Psoas muscle (tissue), 7 donors: ENCODE measurements at regions not wholly inside any gene's neighbourhood (a gene's known extent, or its start where the extent isn't known, plus 50 kb on each side); places are given as distances from the start of the nearest gene placed in this dataset.
"Not testable (repeated sequence)": the region's sequence is repeated elsewhere in the genome, so short reads cannot be mapped to it uniquely, and the experiment has no call there.

Source experiments
- ATAC-seq, 4 donors: fragments of 200-7000 bp; cut with Tn5 transposase; one replicate each; pipeline ENCODE4 v1.9.1; 2020; ENCODE audit warnings: moderate library complexity in 3 of 4, mild to moderate bottlenecking in 2 of 4
- DNase-seq, 2 donors: peaks; one replicate each; pipeline ENCODE4 v3.0.0-alpha.2; 2020
- H3K27ac ChIP-seq: fragments of 200-600 bp; one replicate; pipeline ENCODE4 v1.8.0; 2022
- H3K27me3 ChIP-seq, 3 donors: fragments of 200-600 bp in 1 of 3; one replicate each; pipeline versions ENCODE4 v1.6.1 to v1.8.0; 2013 to 2022; ENCODE audit warnings: low read length in 2 of 3, mild to moderate bottlenecking in 2 of 3, moderate library complexity in 1 of 3; ENCODE audit not compliant: insufficient read depth in 3 of 3
- H3K36me3 ChIP-seq, 2 donors: fragments of 200-600 bp in 1 of 2; one replicate each; pipeline versions ENCODE4 v1.6.1 to v1.8.0; 2013 to 2022; ENCODE audit warnings: low read depth in 1 of 2, mild to moderate bottlenecking in 1 of 2, moderate library complexity in 1 of 2; ENCODE audit not compliant: insufficient read depth in 1 of 2
- H3K4me1 ChIP-seq: fragments of 200-600 bp; one replicate; pipeline ENCODE4 v1.8.0; 2022
- H3K4me3 ChIP-seq: fragments of 200-600 bp; one replicate; pipeline ENCODE4 v1.8.0; 2022; ENCODE audit warnings: mild to moderate bottlenecking
- H3K9me3 ChIP-seq: fragments of 200-600 bp; one replicate; pipeline ENCODE4 v1.8.0; 2022
- CTCF ChIP-seq: fragments of 200-600 bp; IDR thresholded peaks from one replicate; pipeline ENCODE4 v1.8.0; 2022; ENCODE audit warnings: antibody characterized with exemption
- WGBS, 3 donors: extraction: QIAGEN DNeasy Blood & Tissue Kit; methylation state at CpG; one replicate each; pipeline versions ENCODE4 v1.1.6 to v1.1.7; 2013; 5-methylcytosine and 5-hydroxymethylcytosine counted together
- intact Hi-C, 2 donors: fragments of 100-400 bp; cut with DNase I; formaldehyde crosslinking; loops; one replicate each; pipeline versions ENCODE4 v1.11.0 to v1.14.2; 2022
- donor health status: healthy with polysubstance abuse.
- donor health status: DM: no; HTN: no; CAD: no; lungs with moderate emphysema.
- donor health status: Bipolar disorder and iron deficiency.
- donor health status: healthy.
- donor health status: DM: yes; HTN: yes; CAD: no.
- donor health status: DM: no; HTN: no; CAD: no.
- donor health status: DM: yes; HTN: yes; CAD: no.

DNA sequence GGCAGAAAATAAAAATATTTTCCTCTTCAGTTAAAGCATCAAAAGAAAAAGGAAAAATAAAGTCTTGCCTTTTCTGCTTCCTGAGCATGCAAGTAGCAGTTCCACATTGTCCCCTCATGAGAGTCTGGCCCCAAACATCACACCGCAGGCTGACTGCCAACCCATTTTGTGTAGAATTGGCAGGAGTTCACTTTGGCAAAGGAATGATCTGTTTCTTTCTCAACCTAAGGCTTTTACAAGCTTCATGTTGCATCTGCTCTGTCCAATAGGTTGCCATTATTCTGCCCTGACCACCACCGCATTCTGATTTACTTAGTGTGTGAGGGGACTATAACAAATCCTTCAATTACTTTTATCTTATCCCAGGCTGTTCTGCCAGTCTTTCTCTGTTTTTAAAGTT, 249.5 kb downstream of the ISL1 start:
- H3K27ac ChIP-seq: no peak overlapping the region
- 51 to 68% (median 62%) methylated on average over 2 of the region's 2 CpGs for WGBS, 3 donors
- no peak for TF ChIP-seq CTCF
- H3K4me3 ChIP-seq: no peak overlapping the region
- H3K4me1 ChIP-seq: no peaks in the 10 kb centered on the region
- no peaks in the 10 kb centered on the region for H3K36me3 ChIP-seq
- no peak for ATAC-seq
- H3K27me3 ChIP-seq: no peaks in the 10 kb centered on the region
- H3K9me3 ChIP-seq: no peaks in the 10 kb centered on the region
- intact Hi-C loops: no loop called here
- no peak for DNase-seq

- H3K27ac ChIP-seq, H3K36me3 ChIP-seq, ATAC-seq, H3K27me3 ChIP-seq, H3K4me1 ChIP-seq, H3K9me3 ChIP-seq, intact Hi-C loops, H3K4me3 ChIP-seq: not testable (repeated sequence)
- DNase-seq: peak in 1 of 2 donors; percentile 41
- 81 to 90% (median 85%) methylated on average over 6 of the region's 6 CpGs for WGBS, 3 donors
Observed at GRCh38 chr5:51636973-51637372, 253.7 kb downstream of the ISL1 start.

DNA sequence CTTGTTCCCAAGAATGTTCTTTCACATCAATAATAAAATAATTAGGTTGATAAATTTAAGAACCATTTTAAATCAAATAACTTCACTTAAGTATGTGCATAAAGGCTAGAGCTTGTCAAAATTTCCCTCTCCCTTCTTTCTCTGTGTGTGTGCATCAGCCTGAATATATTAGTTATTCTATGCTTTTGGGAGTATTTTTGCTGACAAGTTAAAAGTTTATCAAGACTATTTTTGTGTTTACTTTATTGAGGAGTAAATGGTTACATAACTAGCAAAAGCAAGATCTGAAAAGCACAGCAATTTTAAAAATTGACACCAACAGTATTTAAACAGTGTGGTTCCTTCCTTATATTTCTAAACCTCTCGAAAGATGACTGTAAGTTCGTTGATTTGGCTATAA, 261.7 kb downstream of the ISL1 start:
- ATAC-seq: no peak
- intact Hi-C loops: no loop called here
- no peak for DNase-seq
- no peaks in the 10 kb centered on the region for H3K27me3 ChIP-seq
- H3K27ac ChIP-seq: no peak overlapping the region
- WGBS, 3 donors: 68 to 75% (median 70%) methylated on average over 2 of the region's 2 CpGs
- H3K4me1 ChIP-seq: no peaks in the 10 kb centered on the region
- H3K36me3 ChIP-seq: no peaks in the 10 kb centered on the region
- H3K9me3 ChIP-seq: no peaks in the 10 kb centered on the region
- H3K4me3 ChIP-seq: no peak overlapping the region
- TF ChIP-seq CTCF: no peak

- no peak for TF ChIP-seq CTCF
- ATAC-seq (no peak), DNase-seq (no peak)
- Histone ChIP-seq H3K27ac (no peak overlapping the region), H3K4me3 (no peak overlapping the region), H3K27me3 (no peaks in the 10 kb centered on the region), H3K9me3 (no peaks in the 10 kb centered on the region), H3K4me1 (no peaks in the 10 kb centered on the region), H3K36me3 (no peaks in the 10 kb centered on the region)
- intact Hi-C loops: no loop called here
Observed at GRCh38 chr5:51646482-51646881, 263.2 kb downstream of the ISL1 start.

DNA sequence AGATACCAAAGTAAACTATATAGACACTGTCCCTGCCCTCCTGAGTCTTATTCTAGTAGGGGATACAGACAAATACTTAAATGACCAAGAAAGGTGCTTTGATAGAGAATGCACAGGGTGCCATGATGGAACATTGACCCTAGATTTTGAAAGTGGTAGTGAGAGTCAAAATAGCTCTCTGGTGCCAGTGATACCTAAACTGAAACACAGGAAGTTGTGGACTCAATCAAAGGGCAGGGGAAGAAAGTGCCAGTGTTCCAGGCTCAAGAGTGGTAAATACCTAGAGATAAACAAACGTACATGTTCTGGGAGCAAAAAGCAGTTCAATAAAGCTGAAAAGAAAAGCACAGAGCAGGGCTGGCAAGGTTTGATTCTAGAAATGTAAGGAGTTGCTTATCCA, 267.6 kb downstream of the ISL1 start:
- Histone ChIP-seq H3K4me3 (no peak overlapping the region), H3K27ac (no peak overlapping the region), H3K4me1 (no peaks in the 10 kb centered on the region), H3K36me3 (no peaks in the 10 kb centered on the region), H3K27me3 (no peaks in the 10 kb centered on the region), H3K9me3 (no peaks in the 10 kb centered on the region)
- DNase-seq (no peak), ATAC-seq (no peak)
- 43 to 57% (median 55%) methylated on average over 1 of the region's 1 CpG for WGBS, 3 donors
- no peak for TF ChIP-seq CTCF
- intact Hi-C loops: no loop called here
